Loucy (cell line): ENCODE measurements at regions not wholly inside any gene's neighbourhood (a gene's known extent, or its start where the extent isn't known, plus 50 kb on each side); places are given as distances from the start of the nearest gene placed in this dataset.

Experiments
- H2AFZ ChIP-seq: fragments of 200-600 bp; sonication (generic); 2 replicates; pipeline ENCODE4 v1.6.0; 2016; ENCODE audit warnings: antibody characterized with exemption, mild to moderate bottlenecking, low read length, moderate library complexity
- H3F3A ChIP-seq: fragments of 200-600 bp; 2 replicates; pipeline ENCODE4 v1.6.0; 2016; ENCODE audit warnings: antibody characterized with exemption, low read depth, mild to moderate bottlenecking
- H3K27me3 ChIP-seq: fragments of 200-600 bp; sonication (generic); 2 replicates; pipeline ENCODE4 v1.6.1; 2014; ENCODE audit warnings: low read length, mild to moderate bottlenecking; ENCODE audit not compliant: insufficient read depth, poor library complexity, severe bottlenecking
- H3K36me3 ChIP-seq: fragments of 200-600 bp; sonication (generic); 2 replicates; pipeline ENCODE4 v1.6.1; 2016; ENCODE audit warnings: low read length; ENCODE audit not compliant: insufficient read depth
- H3K4me1 ChIP-seq: fragments of 200-600 bp; sonication (generic); 2 replicates; pipeline ENCODE4 v1.5.1; 2014; ENCODE audit warnings: low read length, mild to moderate bottlenecking; ENCODE audit not compliant: insufficient read depth, poor library complexity, severe bottlenecking
- H3K4me2 ChIP-seq: fragments of 200-600 bp; sonication (generic); 2 replicates; pipeline ENCODE4 v1.6.0; 2014; ENCODE audit warnings: antibody characterized with exemption, low read length, low read depth, mild to moderate bottlenecking; ENCODE audit not compliant: poor library complexity, severe bottlenecking
- H3K4me3 ChIP-seq: fragments of 200-600 bp; sonication (generic); 2 replicates; pipeline ENCODE4 v1.5.1; 2014; ENCODE audit warnings: low read length, mild to moderate bottlenecking, mixed read lengths; ENCODE audit not compliant: poor library complexity, severe bottlenecking
- H3K79me2 ChIP-seq: fragments of 200-600 bp; sonication (generic); 2 replicates; pipeline ENCODE4 v1.6.1; 2014; ENCODE audit warnings: low read length; ENCODE audit not compliant: insufficient read depth
- H3K9ac ChIP-seq: fragments of 200-600 bp; sonication (generic); 2 replicates; pipeline ENCODE4 v1.6.0; 2014; ENCODE audit warnings: mild to moderate bottlenecking, low read depth, low read length, moderate library complexity; ENCODE audit not compliant: poor library complexity, severe bottlenecking
- H3K9me2 ChIP-seq: fragments of 200-600 bp; sonication (generic); replicated peaks from 2 replicates; pipeline ENCODE4 v1.6.1; 2016; ENCODE audit warnings: low read depth, low read length, mixed read lengths
- H3K9me3 ChIP-seq: fragments of 200-600 bp; sonication (generic); 2 replicates; pipeline ENCODE4 v1.6.1; 2014; ENCODE audit warnings: mild to moderate bottlenecking, antibody characterized with exemption, low read length, low read depth; ENCODE audit not compliant: insufficient read depth
- H4K20me1 ChIP-seq: fragments of 200-600 bp; sonication (generic); 2 replicates; pipeline ENCODE4 v1.6.0; 2014; ENCODE audit warnings: antibody characterized with exemption, low read length, mild to moderate bottlenecking; ENCODE audit not compliant: insufficient read depth, poor library complexity, severe bottlenecking
- CTCF ChIP-seq: fragments of 200-600 bp; sonication (generic); conservative IDR thresholded peaks from 2 replicates; pipeline ENCODE4 v1.5.1; 2014; ENCODE audit warnings: mild to moderate bottlenecking, antibody characterized with exemption, low read length
- EZH2phosphoT487 ChIP-seq: fragments of 200-600 bp; IDR thresholded peaks from 2 replicates; pipeline ENCODE4 v1.6.1; 2018; ENCODE audit warnings: antibody characterized with exemption, mild to moderate bottlenecking, moderate library complexity, borderline replicate concordance

- no peaks in the 10 kb centered on the region for H3K4me1 ChIP-seq
- H3K9me2 ChIP-seq: no peaks in the 10 kb centered on the region
- no peaks in the 10 kb centered on the region for H3K9me3 ChIP-seq
- H3F3A ChIP-seq: no peaks in the 10 kb centered on the region
- no peak overlapping the region for H3K4me3 ChIP-seq
- H2AFZ ChIP-seq: no peak overlapping the region
- H3K9ac ChIP-seq: no peak overlapping the region
- H3K36me3 ChIP-seq: no peaks in the 10 kb centered on the region
- TF ChIP-seq CTCF (no peak), EZH2phosphoT487 (no peak)
- H3K4me2 ChIP-seq: no peak overlapping the region
- no peaks in the 10 kb centered on the region for H3K27me3 ChIP-seq
- no peaks in the 10 kb centered on the region for H4K20me1 ChIP-seq
- no peaks in the 10 kb centered on the region for H3K79me2 ChIP-seq
Observed at GRCh38 chr2:49807689-49808088, 653.4 kb upstream of the FSHR start.

- Histone ChIP-seq H4K20me1 (no peaks in the 10 kb centered on the region), H3K9me3 (no peaks in the 10 kb centered on the region)
Observed at GRCh38 chr2:49804111-49804510, 649.8 kb upstream of the FSHR start.

DNA sequence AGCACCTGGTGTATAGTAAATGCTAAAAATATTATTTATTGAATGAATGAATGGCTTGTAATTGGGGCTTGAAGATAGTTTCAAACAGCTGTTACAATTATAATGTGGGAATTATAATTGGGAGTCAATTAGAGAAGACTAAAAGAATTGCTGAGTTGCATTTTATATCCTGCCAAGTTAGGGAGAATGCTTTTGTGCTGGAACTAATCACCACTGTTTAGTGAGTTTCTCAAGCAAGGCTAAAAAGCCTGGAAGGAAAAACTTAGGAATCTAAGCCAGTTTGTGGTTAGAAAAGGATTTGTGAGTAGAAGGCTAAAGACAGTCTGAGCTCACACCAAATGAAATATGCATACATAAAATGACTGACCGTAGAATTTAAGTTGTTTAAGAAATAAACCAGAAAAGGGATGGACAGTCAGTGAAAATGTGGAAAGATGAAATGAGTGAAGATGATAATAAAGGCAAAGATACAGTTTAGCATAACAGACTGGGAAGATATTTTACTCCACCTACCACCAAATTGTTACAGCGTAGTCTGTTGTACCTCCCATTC lies 647.7 kb upstream of the FSHR start:
- H3K79me2 ChIP-seq: no peaks in the 10 kb centered on the region
- H4K20me1 ChIP-seq: no peaks in the 10 kb centered on the region
- no peaks in the 10 kb centered on the region for H3K36me3 ChIP-seq
- H3K9me3 ChIP-seq: no peaks in the 10 kb centered on the region
- H2AFZ ChIP-seq: no peak overlapping the region
- no peak overlapping the region for H3K9ac ChIP-seq
- H3K4me3 ChIP-seq: no peak overlapping the region
- H3K4me1 ChIP-seq: no peaks in the 10 kb centered on the region
- no peak for TF ChIP-seq EZH2phosphoT487
- no peak for TF ChIP-seq CTCF
- H3K27me3 ChIP-seq: no peaks in the 10 kb centered on the region
- no peak overlapping the region for H3K4me2 ChIP-seq
- no peaks in the 10 kb centered on the region for H3F3A ChIP-seq
- H3K9me2 ChIP-seq: no peaks in the 10 kb centered on the region

More at GRCh38 chr2:49804111-49804510, 649.8 kb upstream of the FSHR start:
- no peaks in the 10 kb centered on the region for H3K4me1 ChIP-seq
- no peak overlapping the region for H3K9ac ChIP-seq
- H3K79me2 ChIP-seq: no peaks in the 10 kb centered on the region
- no peaks in the 10 kb centered on the region for H3F3A ChIP-seq
- H3K4me3 ChIP-seq: no peak overlapping the region
- TF ChIP-seq EZH2phosphoT487: no peak
- TF ChIP-seq CTCF: no peak
- no peaks in the 10 kb centered on the region for H3K27me3 ChIP-seq
- H3K36me3 ChIP-seq: no peaks in the 10 kb centered on the region
- H3K4me2 ChIP-seq: no peak overlapping the region
- H3K9me2 ChIP-seq: no peaks in the 10 kb centered on the region
- no peak overlapping the region for H2AFZ ChIP-seq
